ENCODE measurements at regions not wholly inside any gene's neighbourhood (a gene's known extent, or its start where the extent isn't known, plus 50 kb on each side); places are given as distances from the start of the nearest gene placed in this dataset.

GRCh38 chr13:70736622-70737317 lies 628.5 kb upstream of the KLHL1 start:
- no peak for ATAC-seq
- Histone ChIP-seq H3K36me3 (no peaks in the 10 kb centered on the region), H3K9me3 (no peaks in the 10 kb centered on the region), H3K4me1 (no peaks in the 10 kb centered on the region), H3K27ac (no peak overlapping the region), H3K4me3 (no peak overlapping the region), H3K27me3 (no peaks in the 10 kb centered on the region)
- no peak for FAIRE-seq
- no peak for TF ChIP-seq CTCF (IDR thresholded peaks at IDR 0.05)
- no peak for DNase-seq
- 79 to 91% methylated on average over 1 of the region's 1 CpG for WGBS, 2 donors
- intact Hi-C loops (cut with DNase I): no loop called here

- no peaks in the 10 kb centered on the region for H3K27me3 ChIP-seq
- intact Hi-C loops (cut with DNase I): no loop called here
Measured at GRCh38 chr13:70732611-70733010, 624.4 kb upstream of the KLHL1 start.

GRCh38 chr13:70729369-70729768 lies 621.1 kb upstream of the KLHL1 start:
- Histone ChIP-seq H3K4me3 (no peak overlapping the region), H3K27me3 (no peaks in the 10 kb centered on the region), H3K4me1 (no peaks in the 10 kb centered on the region), H3K36me3 (no peaks in the 10 kb centered on the region), H3K27ac (no peak overlapping the region), H3K9me3 (no peaks in the 10 kb centered on the region)
- FAIRE-seq: no peak
- intact Hi-C loops (cut with DNase I): no loop called here
- no peak for ATAC-seq
- DNase-seq: no peak
- 58 to 93% methylated on average over 2 of the region's 2 CpGs for WGBS, 2 donors
- TF ChIP-seq CTCF (IDR thresholded peaks at IDR 0.05): no peak

More at GRCh38 chr13:70732611-70733010, 624.4 kb upstream of the KLHL1 start:
- no peaks in the 10 kb centered on the region for H3K36me3 ChIP-seq
- no peak for DNase-seq
- H3K9me3 ChIP-seq: no peaks in the 10 kb centered on the region
- TF ChIP-seq CTCF (IDR thresholded peaks at IDR 0.05): no peak
- no peaks in the 10 kb centered on the region for H3K4me1 ChIP-seq
- H3K4me3 ChIP-seq: no peak overlapping the region
- H3K27ac ChIP-seq: no peak overlapping the region
- ATAC-seq: no peak
- 29 to 34% methylated on average over 2 of the region's 2 CpGs for WGBS, 2 donors
- FAIRE-seq: no peak

GRCh38 chr13:70723732-70724131 lies 615.5 kb upstream of the KLHL1 start:
- Histone ChIP-seq H3K27ac (no peak overlapping the region), H3K27me3 (no peaks in the 10 kb centered on the region), H3K4me3 (no peak overlapping the region), H3K4me1 (no peaks in the 10 kb centered on the region), H3K36me3 (no peaks in the 10 kb centered on the region), H3K9me3 (no peaks in the 10 kb centered on the region)
- no peak for TF ChIP-seq CTCF (IDR thresholded peaks at IDR 0.05)
- DNase-seq (no peak), ATAC-seq (no peak), FAIRE-seq (no peak)
- intact Hi-C loops (cut with DNase I): no loop called here
- WGBS, 2 donors: 20 to 35% methylated on average over 1 of the region's 1 CpG

- H3K27me3 ChIP-seq: no peaks in the 10 kb centered on the region
- DNase-seq (no peak), FAIRE-seq (no peak), ATAC-seq (no peak)
- 16 to 19% methylated on average over 1 of the region's 1 CpG for WGBS, 2 donors
- no peak overlapping the region for H3K4me3 ChIP-seq
- H3K36me3 ChIP-seq: no peaks in the 10 kb centered on the region
- H3K9me3 ChIP-seq: no peaks in the 10 kb centered on the region
- no peak overlapping the region for H3K27ac ChIP-seq
- intact Hi-C loops (cut with DNase I): no loop called here
- H3K4me1 ChIP-seq: no peaks in the 10 kb centered on the region
- no peak for TF ChIP-seq CTCF (IDR thresholded peaks at IDR 0.05)
Measured at GRCh38 chr13:70720386-70720785, 612.1 kb upstream of the KLHL1 start.
